Hippocampal formation (tissue), 2 donors: ENCODE measurements at regions not wholly inside any gene's neighbourhood (a gene's known extent, or its start where the extent isn't known, plus 50 kb on each side); places are given as distances from the start of the nearest gene placed in this dataset.

Experiments used
- DNase-seq, 2 donors: peaks; one replicate each; lab custom pipeline; 2025; lab: John Stamatoyannopoulos, UW

GRCh38 chr22:27534720-27535125, 266.8 kb downstream of the MN1 start:
- DNase-seq = no peak

- no peak for DNase-seq
Measured at GRCh38 chr22:27535452-27535851, 266.1 kb downstream of the MN1 start.

DNA sequence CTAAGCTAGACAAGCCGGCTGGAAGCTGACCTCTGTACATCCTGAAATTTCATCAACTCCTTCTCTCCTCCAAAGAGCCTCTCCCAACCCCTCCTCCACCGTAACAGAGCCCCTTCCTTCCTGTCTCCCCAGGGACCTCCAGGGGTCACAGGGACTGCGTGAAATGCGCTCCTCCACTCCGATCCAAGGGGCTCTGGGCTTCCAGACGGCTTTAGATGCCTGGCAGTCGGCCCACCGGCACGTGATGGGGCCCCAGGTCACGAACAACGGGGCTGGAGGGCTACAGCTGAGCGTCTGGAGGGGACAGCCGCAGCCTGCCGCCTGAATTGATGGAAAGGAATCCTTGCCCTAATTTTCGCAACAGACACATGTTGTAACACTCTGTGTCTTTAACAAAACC, 264.1 kb downstream of the MN1 start:
- no peak for DNase-seq

DNA sequence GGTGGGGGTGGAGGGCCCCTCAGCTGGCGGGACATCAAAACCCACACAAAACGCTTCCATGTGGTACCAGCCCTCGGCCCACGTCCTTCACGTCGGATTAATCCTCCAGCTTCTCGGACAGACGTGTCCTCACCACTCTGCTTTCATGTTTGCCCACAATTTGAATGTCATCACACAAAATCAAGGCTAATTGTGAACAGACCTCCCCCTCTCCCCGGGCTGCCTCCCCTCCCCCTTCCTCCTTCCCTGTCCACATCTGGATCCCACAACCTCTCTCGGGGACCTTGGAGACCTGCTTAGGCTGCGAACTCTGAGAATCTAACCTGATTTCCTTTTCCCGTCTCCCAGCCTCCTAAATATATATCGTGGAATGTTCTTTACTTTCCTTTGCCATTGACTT, 262.9 kb downstream of the MN1 start:
- DNase-seq = no peak

DNA sequence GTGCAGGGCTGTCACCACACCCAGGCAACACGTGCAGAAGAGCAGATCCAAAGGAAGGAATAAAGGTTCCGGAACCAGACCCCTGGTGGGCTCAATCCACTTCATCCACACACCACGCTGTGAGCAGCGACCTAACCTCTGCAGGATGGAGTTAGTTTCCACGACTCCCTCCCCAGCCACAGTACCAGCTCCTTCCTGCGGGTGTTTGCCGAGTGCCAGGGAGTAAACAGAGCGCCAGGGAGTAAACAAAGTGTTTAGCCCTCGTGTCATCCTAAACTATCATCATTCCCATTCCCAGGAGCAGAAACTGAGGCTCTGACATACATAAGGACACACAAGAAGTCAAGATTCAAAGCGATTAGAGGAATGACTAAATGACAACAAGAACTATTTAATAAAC, 261.3 kb downstream of the MN1 start:
- no peak for DNase-seq

DNA sequence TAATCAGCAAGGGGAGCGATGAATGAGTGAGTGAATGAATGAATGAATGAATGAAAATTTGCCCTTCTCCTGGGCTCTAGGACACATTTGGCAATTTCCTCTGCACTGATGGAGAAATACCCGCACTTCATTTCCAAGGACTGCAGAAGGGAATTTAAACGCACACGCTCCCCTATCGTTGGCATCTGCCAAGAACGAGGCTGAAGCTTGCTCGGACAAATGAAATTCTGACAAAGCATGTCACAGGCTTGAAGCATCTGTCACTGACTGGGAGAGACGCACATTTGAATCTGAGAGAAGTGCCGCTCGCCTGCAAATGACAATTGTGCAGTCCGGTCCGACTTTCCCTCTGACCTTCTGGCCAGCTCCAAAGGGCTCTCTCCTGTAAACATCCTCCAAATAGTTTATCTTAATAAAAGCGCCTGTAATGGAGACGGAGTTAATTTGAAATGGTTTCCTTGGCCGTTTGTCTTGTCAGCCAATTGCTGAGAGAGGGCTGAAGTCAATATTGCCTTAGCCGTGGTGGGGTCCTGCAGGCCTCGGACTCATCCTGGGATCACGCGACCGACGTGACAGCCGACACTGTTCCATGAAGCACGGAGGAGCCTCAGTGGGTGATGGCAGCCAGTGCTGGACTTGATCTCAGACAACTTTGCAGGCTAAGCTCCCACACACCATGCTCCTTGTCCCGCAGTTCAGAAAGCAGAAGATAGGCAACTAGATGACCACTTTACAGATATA, 260.7 kb downstream of the MN1 start:
- DNase-seq = no peak

GRCh38 chr22:27541836-27542235, 259.7 kb downstream of the MN1 start:
- no peak for DNase-seq

DNA sequence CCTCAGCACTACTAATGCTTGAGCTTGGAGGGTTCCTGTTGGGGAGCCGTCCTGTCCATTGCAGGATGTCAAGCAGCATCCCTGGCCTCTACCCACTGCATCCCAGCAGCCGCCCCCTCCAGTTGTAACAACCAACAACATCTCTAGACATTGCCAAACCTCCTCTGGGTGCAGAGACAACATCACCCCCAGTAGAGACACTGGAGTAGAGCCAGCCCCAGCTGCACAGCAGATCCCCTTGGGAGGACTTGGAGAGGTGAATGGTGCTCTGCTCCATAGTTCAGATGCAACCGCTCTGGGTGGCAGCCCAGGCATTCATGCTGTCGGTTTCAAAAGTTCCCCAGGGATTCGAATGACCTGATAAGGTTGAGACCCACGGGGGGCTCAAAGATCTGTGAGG, 259.0 kb downstream of the MN1 start:
- no peak for DNase-seq

- no peak for DNase-seq
Measured at GRCh38 chr22:27543460-27543859, 258.1 kb downstream of the MN1 start.

GRCh38 chr22:27545085-27545484, 256.5 kb downstream of the MN1 start:
- DNase-seq = no peak

DNA sequence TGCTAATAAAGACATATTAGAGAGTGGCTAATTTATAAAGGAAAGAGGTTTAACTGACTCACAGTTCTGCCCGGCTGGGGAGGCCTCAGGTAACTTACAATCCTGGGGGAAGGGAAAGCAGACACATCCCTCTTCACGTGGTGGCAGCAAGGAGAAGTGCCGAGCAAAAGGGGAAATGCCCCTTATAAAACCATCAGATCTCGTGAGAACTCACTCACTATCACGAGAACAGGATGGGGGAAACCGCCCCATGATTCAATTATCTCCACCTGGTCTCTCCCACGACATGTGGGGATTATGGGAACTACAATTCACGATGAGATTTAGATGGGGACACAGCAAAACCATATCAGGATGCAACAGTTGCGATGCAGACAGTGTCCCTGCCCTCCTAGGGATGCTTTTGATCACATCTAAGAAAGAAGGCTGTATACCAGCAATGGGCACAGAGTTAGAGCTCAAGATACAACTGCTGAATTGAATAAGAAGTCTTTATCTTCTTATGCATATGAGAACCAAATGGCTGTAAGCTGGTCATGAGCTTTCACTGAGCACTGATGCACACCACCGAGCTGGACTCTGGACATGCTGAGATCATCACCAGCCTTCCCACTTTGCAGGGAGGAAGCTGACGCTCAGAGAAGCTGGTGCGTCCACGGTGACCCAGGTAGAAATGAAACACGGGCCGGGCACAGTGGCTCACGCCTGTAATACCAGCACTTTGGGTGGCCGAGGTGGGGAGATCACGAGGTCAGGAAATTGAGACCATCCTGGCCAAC, 255.2 kb downstream of the MN1 start:
- no peak for DNase-seq

DNA sequence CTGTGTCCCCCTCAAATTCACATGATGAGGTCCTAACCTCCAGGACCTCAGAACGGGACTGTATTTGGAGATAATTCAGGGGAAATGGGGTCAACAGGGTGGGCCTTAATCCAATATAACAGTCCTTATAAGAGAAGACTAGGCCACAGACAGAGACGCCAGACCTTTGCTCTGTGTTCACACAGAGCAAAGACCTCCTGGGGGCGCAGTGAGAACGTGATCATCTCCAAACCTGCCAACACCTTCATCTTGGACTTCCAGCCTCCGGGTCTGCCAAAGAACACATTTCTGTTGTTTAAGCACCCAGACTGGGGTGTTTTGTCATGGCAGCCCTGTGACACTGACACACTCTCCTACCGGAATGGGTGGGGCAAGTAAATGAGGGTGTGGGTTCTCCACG, 250.2 kb downstream of the MN1 start:
- DNase-seq = no peak

DNA sequence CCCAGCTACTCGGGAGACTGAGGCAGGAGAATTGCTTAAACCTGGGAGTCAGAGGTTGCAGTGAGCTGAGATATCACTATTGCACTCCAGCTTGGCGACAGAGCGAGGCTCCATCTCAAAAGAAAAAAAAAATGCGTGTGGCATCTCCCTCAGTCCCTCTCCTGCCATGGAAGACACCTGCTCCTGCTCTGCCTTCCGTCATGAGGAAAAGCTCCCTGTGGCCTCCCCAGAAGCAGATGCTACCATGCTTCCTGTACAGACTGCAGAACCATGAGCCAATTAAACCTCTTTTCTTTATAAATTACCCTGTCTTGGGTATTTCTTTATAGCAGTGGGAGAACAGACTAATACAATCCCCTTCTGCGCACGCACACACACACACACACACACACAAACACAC, 249.4 kb downstream of the MN1 start:
- DNase-seq = no peak

GRCh38 chr22:27552863-27553262, 248.7 kb downstream of the MN1 start:
- no peak for DNase-seq

- DNase-seq = no peak
Measured at GRCh38 chr22:27554106-27554811, 247.3 kb downstream of the MN1 start.

GRCh38 chr22:27554841-27555456, 246.6 kb downstream of the MN1 start:
- no peak for DNase-seq

DNA sequence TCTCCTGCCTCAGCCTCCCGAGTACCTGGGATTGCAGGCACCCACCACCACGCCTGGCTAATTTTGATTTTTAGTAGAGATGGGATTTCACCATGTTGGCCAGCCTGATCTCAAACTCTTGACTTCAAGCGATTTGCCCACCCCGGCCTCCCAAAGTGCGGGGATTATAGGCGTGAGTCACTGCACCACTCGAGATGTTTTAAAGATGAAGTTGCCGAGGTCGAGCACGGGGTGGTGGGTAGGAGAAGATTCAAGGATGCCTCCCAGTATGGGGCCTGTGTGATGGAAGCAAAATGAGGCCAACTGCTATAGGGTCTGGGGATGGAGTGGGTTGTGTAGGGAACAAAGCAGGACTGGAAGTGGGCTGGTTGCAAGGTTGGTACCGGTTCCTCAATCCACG, 245.2 kb downstream of the MN1 start:
- no peak for DNase-seq

DNA sequence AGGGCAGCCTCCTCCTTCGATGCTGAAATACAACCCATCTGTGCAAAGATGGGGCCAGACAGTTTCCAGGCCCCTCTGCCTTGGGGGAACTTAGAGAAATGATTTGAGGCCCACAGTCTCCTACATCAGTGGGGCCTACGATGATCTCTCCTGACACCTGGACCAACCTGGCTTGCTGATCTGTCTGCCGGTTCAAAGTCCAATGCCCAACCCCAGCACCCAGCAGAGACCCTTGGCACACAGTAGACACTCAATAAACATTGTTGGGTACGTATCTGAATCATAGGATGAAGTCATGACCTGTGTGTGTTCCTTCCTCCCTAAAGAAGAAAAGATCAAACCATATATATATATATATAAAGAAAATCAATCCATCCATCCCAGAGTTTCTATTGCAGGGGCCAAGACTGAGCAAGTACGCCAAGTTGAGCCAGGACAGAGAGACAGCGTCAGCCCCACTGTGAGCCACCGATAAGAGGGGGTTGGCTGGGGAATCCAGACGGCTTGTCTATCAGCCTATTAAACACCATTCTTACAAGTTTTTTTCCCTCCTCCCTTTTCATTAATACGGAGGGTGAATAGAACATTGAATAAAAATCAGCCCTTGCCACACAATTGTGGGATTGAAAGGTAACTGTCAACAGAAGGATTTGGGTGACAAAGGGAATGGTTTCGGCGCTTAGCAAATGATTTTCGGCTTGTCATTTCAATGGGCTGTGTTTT, 244.1 kb downstream of the MN1 start:
- no peak for DNase-seq

DNA sequence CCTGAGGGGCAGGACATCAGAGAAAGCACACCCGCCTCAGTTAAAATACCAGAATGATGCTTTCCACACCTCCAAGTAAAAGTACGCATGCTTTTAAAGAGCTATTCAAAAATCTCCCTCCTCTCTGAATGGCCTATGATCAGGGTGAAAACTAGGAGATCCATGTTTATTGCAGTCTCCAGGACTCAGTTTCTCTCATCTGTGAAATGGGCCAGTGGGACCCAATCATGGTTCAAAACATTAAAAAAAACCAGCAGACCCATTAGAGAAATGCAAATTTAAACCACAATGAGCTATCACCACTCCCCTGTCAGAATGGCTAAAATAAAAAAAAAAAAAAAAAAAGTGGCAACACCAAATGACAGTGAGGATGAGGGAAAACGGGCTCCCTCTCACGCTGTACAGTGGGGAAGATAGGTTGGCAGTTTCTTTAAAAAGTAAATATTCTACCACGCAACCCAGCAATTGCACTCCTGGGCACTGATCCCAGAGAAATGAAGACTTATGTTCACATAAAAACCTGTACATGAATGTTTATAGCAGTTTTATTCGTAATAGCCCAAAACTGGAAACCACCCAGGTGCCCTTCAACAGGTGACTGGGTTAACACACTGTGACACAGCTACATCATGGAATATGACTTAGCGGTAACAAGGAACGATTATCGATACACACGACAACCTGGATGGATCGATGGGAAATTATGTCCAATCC, 242.7 kb downstream of the MN1 start:
- no peak for DNase-seq

DNA sequence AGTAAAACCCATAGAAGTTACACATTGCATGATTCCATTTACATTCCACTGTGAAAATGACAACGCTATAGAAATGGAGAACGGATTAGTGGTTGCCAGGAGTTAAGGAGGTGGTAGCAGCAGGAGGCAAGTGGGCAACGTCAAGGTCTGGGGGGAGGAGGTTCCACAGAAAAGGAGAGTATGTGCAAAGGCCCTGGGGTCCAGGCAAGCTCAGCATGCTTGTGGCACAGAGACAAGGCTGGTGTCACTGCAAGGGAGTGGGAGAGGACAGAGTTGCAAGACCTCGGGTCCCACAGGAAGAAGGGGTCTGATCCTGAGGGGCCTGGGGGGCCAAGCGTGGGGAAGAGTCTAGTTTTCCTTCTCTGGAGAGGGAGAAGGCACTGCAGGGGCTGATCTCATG, 240.8 kb downstream of the MN1 start:
- DNase-seq = no peak

DNA sequence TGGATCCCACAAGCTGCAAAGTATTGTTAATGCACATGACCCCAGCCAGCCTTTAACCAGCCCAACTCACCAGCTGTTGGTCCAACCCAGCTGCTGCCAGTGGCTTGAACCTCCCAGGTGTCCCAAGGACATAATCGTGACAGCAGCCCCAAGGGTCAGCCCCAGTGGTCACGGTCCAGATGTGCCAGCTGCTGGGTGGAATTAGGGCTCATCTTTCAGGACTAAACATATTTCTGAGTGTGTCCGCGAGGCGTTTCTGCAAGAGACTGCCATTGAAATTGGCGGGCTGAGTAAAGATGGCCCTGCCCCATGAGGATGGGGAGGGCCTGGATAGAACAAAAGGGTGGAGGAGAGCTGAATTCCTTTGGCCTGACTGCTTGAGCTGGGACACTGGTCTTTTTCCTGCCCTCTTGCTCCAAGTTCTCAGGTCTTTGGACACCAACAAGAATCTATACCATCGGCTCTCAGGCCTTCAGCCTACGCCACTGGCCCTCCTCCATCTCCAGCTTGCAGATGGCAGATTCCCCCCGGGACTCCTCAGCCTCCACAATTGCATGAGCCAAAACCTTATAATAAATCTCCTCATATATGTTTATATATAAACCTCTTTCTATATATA, 240.2 kb downstream of the MN1 start:
- DNase-seq = no peak
